Lung (tissue), 11 donors: ENCODE measurements at regions not wholly inside any gene's neighbourhood (a gene's known extent, or its start where the extent isn't known, plus 50 kb on each side); places are given as distances from the start of the nearest gene placed in this dataset.

Experiments
- ATAC-seq: fragments of 200-7000 bp; cut with Tn5 transposase; one replicate; pipeline ENCODE4 v1.9.1; 2020; ENCODE audit warnings: moderate number of reproducible peaks; ENCODE audit not compliant: insufficient read depth, low FRiP score
- DNase-seq, 3 donors: peaks; one replicate each; pipeline ENCODE4 v3.0.0-alpha.2; 2013 to 2017
- H3K27ac ChIP-seq, 2 donors: one replicate each; pipeline ENCODE4 v1.5.1; 2013; ENCODE audit warnings: mild to moderate bottlenecking in 2 of 2, moderate library complexity in 2 of 2, control low read depth in 1 of 2, inconsistent platforms in 1 of 2, low read depth in 1 of 2, low read length in 1 of 2
- H3K27me3 ChIP-seq, 3 donors: one replicate each; pipeline ENCODE4 v1.5.1; 2013; ENCODE audit warnings: low read length in 2 of 3; ENCODE audit not compliant: control insufficient read depth in 3 of 3, insufficient read depth in 3 of 3
- H3K36me3 ChIP-seq, 4 donors: one replicate each; pipeline ENCODE4 v1.5.1; 2013; ENCODE audit warnings: low read length in 4 of 4, mild to moderate bottlenecking in 1 of 4, moderate library complexity in 1 of 4; ENCODE audit not compliant: control insufficient read depth in 4 of 4, insufficient read depth in 4 of 4
- H3K4me1 ChIP-seq, 5 donors: one replicate each; pipeline ENCODE4 v1.5.1; 2013; ENCODE audit warnings: low read length in 5 of 5, mild to moderate bottlenecking in 2 of 5, moderate library complexity in 1 of 5; ENCODE audit not compliant: control insufficient read depth in 5 of 5, insufficient read depth in 5 of 5
- H3K4me3 ChIP-seq: one replicate; pipeline ENCODE4 v1.5.1; 2013; ENCODE audit warnings: mild to moderate bottlenecking, control low read depth, moderate library complexity
- H3K9ac ChIP-seq, 2 donors: one replicate each; pipeline ENCODE4 v1.5.1; 2013; ENCODE audit warnings: low read length in 2 of 2, control low read depth in 1 of 2; ENCODE audit not compliant: insufficient read depth in 1 of 2
- H3K9me3 ChIP-seq, 4 donors: one replicate each; pipeline ENCODE4 v1.5.1; 2013; ENCODE audit warnings: low read length in 3 of 4, mild to moderate bottlenecking in 1 of 4, moderate library complexity in 1 of 4; ENCODE audit not compliant: control insufficient read depth in 4 of 4, insufficient read depth in 3 of 4
- CTCF ChIP-seq: IDR thresholded peaks from 2 replicates; pipeline ENCODE4 v1.5.1; 2012; ENCODE audit warnings: mild to moderate bottlenecking; ENCODE audit errors: control extremely low read depth, extremely low read depth
- WGBS, 2 donors: extraction: QIAGEN DNeasy Blood & Tissue Kit; methylation state at CpG; one replicate each; pipeline ENCODE4 v1.1.7; 2013; 5-methylcytosine and 5-hydroxymethylcytosine counted together
- donor health status: control.
- donor health status: control.
- donor health status: Bipolar disorder and iron deficiency.
- donor health status: healthy.
- donor health status: DM: yes; HTN: yes; CAD: no.

- Histone ChIP-seq H3K36me3 (no peaks in the 10 kb centered on the region), H3K27me3 (no peaks in the 10 kb centered on the region), H3K4me1 (peaks cover 0 to 24% (median 3%) of the 10 kb centered on the region in 5 donors), H3K9ac (no peak overlapping the region), H3K27ac (no peak overlapping the region), H3K9me3 (no peaks in the 10 kb centered on the region), H3K4me3 (no peak overlapping the region)
- DNase-seq (peak; percentile 24 to 63 (median 41)), ATAC-seq (no peak)
- WGBS, 2 donors, result 67 to 77% methylated on average over 4 of the region's 4 CpGs
- no peak for TF ChIP-seq CTCF
These were observed 826.6 kb downstream of the MAFB start for GRCh38 chr20:39862470-39862891.

- no peaks in the 10 kb centered on the region for H3K27me3 ChIP-seq
- H3K36me3 ChIP-seq, result no peaks in the 10 kb centered on the region
- WGBS, 2 donors, result 80 to 81% methylated on average over 1 of the region's 1 CpG
- H3K9ac ChIP-seq, result no peak overlapping the region
- H3K27ac ChIP-seq, result no peak overlapping the region
- TF ChIP-seq CTCF, result no peak
- DNase-seq (no peak), ATAC-seq (no peak)
- peaks cover 0 to 30% (median 3%) of the 10 kb centered on the region in 5 donors for H3K4me1 ChIP-seq
- H3K9me3 ChIP-seq, result no peaks in the 10 kb centered on the region
- H3K4me3 ChIP-seq, result no peak overlapping the region
These were observed 827.7 kb downstream of the MAFB start for GRCh38 chr20:39861381-39861780.

- no peak for ATAC-seq
- H3K4me3 ChIP-seq, result no peak overlapping the region
- H3K36me3 ChIP-seq, result no peaks in the 10 kb centered on the region
- WGBS, 2 donors, result 65 to 73% methylated on average over 1 of the region's 1 CpG
- H3K9ac ChIP-seq, result no peak overlapping the region
- TF ChIP-seq CTCF, result no peak
- H3K27me3 ChIP-seq, result no peaks in the 10 kb centered on the region
- H3K4me1 ChIP-seq, result peaks cover 0 to 29% (median 3%) of the 10 kb centered on the region in 5 donors
- H3K9me3 ChIP-seq, result no peaks in the 10 kb centered on the region
- no peak overlapping the region for H3K27ac ChIP-seq
- DNase-seq, result no peak
These were observed 831.2 kb downstream of the MAFB start for GRCh38 chr20:39857835-39858234.

GRCh38 chr20:39857187-39857586 is 831.8 kb downstream of the MAFB start:
- ATAC-seq (no peak), DNase-seq (peak in 2 of 3 donors; percentile 31 to 45)
- no peak overlapping the region for H3K9ac ChIP-seq
- no peaks in the 10 kb centered on the region for H3K9me3 ChIP-seq
- H3K4me3 ChIP-seq, result no peak overlapping the region
- TF ChIP-seq CTCF, result no peak
- peaks cover 0 to 22% (median 2%) of the 10 kb centered on the region in 5 donors for H3K4me1 ChIP-seq
- no peak overlapping the region for H3K27ac ChIP-seq
- whole genome bisulfite sequencing, 2 donors, result 61 to 75% methylated on average over 1 of the region's 1 CpG
- H3K36me3 ChIP-seq, result no peaks in the 10 kb centered on the region
- no peaks in the 10 kb centered on the region for H3K27me3 ChIP-seq
